ENCODE measurements at regions not wholly inside any gene's neighbourhood (a gene's known extent, or its start where the extent isn't known, plus 50 kb on each side); places are given as distances from the start of the nearest gene placed in this dataset.

- no peak for DNase-seq
- in situ Hi-C loops (cut with MboI; ENCODE audit: low pct_unique_long_range_greater_than_20kb, low sequenced_read_pairs) = no loop called here
Observed at GRCh38 chr20:57787151-57787989, 77.6 kb upstream of the PMEPA1 start.

DNA sequence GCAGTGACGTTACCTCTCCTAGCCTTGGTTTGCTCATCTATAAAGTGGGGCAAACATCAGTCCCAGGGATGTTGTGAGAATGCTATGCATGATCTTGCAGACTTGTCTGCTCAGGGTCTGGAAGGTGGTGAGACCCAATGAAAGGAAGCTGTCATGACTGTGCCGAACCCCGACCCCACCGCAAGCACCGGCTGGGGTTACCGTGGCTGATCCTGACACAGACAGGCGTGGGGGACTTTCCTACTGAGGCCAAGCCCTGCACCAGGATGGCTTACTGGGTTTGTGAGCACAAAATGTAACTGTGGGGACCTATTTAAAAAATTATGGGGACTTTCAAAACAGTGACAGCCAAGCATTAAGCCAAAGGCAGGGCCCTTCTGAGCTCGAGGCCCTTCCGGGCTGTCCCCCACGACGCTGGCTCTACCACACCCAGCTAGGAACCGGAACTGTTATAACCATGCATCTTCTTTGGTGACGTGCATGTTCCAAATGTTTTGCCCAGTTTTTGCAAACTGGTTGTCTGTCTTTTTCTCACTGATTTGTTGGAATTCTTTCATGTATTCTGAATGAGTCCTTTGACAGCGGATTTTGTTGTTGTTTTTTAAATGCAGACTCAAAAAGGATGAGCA lies 76.6 kb upstream of the PMEPA1 start:
- in situ Hi-C loops (cut with MboI; ENCODE audit: low pct_unique_long_range_greater_than_20kb, low sequenced_read_pairs) = no loop called here

GRCh38 chr20:57785720-57786119 lies 75.9 kb upstream of the PMEPA1 start:
- DNase-seq = no peak
- in situ Hi-C loops (cut with MboI; ENCODE audit: low pct_unique_long_range_greater_than_20kb, low sequenced_read_pairs) = no loop called here

More for the DNA sequence above, 76.6 kb upstream of the PMEPA1 start:
- DNase-seq = no peak

DNA sequence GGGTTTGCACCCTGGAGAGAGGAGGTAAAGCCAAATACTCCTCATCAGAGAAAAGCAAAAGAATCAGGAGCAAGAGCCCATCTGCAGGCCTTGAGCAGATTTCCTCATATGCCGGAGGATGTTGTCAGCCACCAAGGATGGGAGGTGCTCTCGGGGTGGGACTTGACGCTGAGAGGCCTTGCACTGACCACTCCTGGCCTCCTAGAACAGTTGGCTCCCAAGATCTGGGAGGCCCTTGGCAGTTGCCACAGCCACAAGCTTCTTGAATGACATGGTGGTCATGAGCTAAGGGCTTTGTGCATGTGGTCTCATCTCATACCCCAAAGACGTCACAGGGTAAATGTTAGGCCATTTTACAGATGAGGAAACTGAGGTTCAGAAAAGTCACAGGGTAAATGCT lies 75.2 kb upstream of the PMEPA1 start:
- in situ Hi-C loops (cut with MboI; ENCODE audit: low pct_unique_long_range_greater_than_20kb, low sequenced_read_pairs) = no loop called here
- DNase-seq = no peak

DNA sequence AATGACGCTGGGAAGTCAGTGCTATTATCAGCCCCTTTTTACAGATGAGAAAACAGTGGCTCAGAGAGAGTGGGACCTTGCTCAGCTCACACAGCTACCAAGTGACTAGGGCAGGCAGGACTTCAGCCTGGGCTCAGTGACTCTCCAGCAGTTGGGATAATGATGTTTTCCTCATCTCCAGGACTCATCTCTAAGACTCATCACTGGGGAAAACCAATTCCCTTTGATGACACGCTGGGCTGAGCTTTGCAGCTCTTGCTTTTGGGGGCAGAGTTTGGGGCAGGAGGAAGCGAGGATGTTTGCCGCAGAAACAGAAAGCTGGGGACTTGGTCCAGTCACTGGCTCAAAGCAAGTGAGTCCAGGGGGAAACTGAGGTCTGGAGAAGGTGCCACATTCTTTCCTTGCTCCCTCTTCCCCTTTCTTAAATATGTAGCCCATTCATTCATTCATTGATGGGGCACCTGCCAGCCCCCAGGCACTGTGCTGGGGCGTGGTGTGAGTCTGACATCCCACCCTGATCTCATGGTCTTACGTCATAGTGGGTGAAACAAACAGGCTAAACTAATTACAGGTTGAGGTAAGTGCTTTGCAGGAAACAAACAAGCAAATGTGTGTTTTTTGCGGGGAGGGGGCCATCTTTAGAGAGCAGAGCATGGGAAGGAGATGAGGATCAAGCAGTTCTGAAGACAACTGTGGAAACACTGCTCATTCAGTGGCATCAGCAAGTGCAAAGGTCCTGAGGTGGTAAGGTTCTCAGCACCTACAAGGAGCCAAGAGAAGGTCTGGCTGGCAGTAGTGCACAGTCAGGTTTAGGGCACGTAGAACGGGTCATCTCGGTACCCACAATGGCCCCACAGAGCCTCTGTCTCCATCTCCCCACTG lies 74.4 kb upstream of the PMEPA1 start:
- in situ Hi-C loops (cut with MboI; ENCODE audit: low pct_unique_long_range_greater_than_20kb, low sequenced_read_pairs) = no loop called here

DNA sequence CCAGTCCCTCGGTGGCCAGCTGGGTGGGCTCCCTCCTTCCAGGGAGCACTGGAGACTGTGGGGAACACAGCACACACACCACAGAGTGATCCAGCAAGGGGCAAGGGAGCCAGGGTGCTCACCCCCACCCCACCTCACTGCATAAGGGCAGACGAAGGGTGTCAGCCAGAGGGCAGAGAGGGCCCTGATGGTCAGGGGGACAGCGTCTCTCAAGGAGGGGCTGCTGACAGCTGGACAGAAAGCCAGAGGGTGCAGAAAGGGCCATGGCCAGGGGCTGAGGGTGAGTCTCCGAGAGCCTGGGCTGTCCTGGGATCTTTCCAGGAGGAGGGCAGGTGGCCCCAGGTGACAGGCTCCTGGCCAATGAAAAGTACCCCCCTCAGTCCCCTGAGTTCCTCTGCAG lies 73.4 kb upstream of the PMEPA1 start:
- in situ Hi-C loops (cut with MboI; ENCODE audit: low pct_unique_long_range_greater_than_20kb, low sequenced_read_pairs) = no loop called here
- DNase-seq = no peak

More for the DNA sequence above, 74.4 kb upstream of the PMEPA1 start:
- no peak for DNase-seq

GRCh38 chr20:57782631-57783041 lies 72.8 kb upstream of the PMEPA1 start:
- in situ Hi-C loops (cut with MboI; ENCODE audit: low pct_unique_long_range_greater_than_20kb, low sequenced_read_pairs) = no loop called here
- DNase-seq = no peak

- in situ Hi-C loops (cut with MboI; ENCODE audit: low pct_unique_long_range_greater_than_20kb, low sequenced_read_pairs) = no loop called here
- no peak for DNase-seq
Observed at GRCh38 chr20:57781901-57782300, 72.1 kb upstream of the PMEPA1 start.

DNA sequence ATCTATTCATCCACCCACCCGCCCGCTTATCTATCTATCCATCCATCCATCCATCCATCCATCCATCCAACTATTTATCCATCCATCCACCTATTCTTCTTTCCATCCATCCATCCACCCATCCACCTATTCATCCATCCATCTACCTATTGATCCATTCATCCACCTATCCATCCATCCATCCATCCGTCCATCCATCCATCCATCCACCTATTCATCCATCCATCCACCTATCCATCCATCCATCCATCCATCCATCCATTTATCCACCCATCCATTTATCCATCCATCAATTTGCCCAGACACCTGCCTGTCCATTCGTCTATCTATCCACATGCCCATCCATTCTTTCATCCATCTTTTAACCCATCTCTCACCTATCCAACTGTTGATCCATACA lies 71.1 kb upstream of the PMEPA1 start:
- in situ Hi-C loops (cut with MboI; ENCODE audit: low pct_unique_long_range_greater_than_20kb, low sequenced_read_pairs) = no loop called here
- DNase-seq = no peak

GRCh38 chr20:57780398-57780797 lies 70.6 kb upstream of the PMEPA1 start:
- in situ Hi-C loops (cut with MboI; ENCODE audit: low pct_unique_long_range_greater_than_20kb, low sequenced_read_pairs) = no loop called here
- DNase-seq = no peak

DNA sequence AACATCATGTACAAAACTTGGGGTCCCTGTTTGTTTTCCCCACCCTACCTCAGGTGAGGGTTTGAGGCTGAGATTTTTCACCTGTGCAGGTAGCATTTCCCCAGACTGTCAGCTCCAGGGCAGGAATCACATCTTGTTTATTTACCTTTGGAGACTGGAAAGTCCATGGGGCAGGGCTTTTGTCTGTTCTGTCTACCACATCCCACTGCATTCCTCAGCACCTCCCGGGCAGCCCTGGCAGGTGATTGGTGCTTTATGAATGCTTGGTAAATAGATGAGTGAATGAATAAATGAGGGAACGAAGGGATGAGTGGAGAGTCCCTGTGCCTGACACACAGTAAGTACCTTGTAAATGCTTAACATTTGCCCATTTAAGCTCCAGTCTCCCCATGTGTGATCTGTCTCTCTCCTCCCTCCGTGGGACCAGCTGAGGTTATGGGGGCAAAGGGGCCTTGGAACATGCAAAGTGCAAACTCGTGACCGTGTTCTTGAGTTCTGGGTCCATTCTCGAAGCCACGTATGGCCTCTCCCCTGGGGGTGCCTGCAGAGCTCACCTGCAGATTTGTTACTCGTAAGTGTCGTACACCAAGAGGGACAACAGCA lies 69.7 kb upstream of the PMEPA1 start:
- in situ Hi-C loops (cut with MboI; ENCODE audit: low pct_unique_long_range_greater_than_20kb, low sequenced_read_pairs) = no loop called here

GRCh38 chr20:57777911-57778310 lies 68.1 kb upstream of the PMEPA1 start:
- no peak for DNase-seq
- in situ Hi-C loops (cut with MboI; ENCODE audit: low pct_unique_long_range_greater_than_20kb, low sequenced_read_pairs) = no loop called here

More for the DNA sequence above, 69.7 kb upstream of the PMEPA1 start:
- no peak for DNase-seq

- in situ Hi-C loops (cut with MboI; ENCODE audit: low pct_unique_long_range_greater_than_20kb, low sequenced_read_pairs) = no loop called here
- no peak for DNase-seq
Observed at GRCh38 chr20:57774951-57775350, 65.1 kb upstream of the PMEPA1 start.

- in situ Hi-C loops (cut with MboI; ENCODE audit: low pct_unique_long_range_greater_than_20kb, low sequenced_read_pairs) = no loop called here
- DNase-seq = no peak
Observed at GRCh38 chr20:57774111-57774880, 64.5 kb upstream of the PMEPA1 start.

DNA sequence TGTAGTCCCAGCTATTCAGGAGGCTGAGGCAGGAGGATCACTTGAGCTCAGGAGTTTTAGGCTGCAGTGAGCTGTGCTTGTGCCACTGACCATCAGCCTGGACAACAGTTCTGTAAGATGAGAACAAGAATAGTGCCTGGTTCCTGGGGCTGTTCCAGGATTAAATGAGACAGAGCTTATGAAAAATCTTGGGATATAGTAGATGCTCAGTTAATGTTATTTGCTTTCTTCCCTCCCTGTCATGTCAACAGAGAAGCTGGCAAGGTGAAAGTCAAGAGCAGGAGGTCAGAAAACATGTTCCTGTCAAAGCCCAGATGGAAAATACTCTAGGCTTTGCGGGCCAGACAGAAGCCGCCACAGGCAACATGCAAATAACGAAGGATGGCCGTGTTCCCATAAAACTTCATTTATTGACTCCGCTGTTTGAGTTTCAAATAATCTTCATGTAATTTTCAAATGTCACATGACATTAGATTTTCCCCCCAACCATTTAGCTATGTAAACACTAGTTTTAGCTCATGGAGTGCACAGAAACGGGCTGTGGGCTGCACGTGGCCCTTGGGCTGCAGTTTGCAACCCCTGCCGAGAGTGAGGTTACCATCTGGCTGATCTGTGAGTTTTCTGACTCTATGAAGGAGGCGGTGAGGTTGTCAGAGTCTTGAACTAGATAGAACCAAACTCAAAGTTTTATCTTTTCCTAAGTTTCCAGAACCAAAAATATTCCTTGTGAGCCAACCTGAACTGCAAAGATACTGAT lies 63.4 kb upstream of the PMEPA1 start:
- in situ Hi-C loops (cut with MboI; ENCODE audit: low pct_unique_long_range_greater_than_20kb, low sequenced_read_pairs) = no loop called here
- DNase-seq = no peak

DNA sequence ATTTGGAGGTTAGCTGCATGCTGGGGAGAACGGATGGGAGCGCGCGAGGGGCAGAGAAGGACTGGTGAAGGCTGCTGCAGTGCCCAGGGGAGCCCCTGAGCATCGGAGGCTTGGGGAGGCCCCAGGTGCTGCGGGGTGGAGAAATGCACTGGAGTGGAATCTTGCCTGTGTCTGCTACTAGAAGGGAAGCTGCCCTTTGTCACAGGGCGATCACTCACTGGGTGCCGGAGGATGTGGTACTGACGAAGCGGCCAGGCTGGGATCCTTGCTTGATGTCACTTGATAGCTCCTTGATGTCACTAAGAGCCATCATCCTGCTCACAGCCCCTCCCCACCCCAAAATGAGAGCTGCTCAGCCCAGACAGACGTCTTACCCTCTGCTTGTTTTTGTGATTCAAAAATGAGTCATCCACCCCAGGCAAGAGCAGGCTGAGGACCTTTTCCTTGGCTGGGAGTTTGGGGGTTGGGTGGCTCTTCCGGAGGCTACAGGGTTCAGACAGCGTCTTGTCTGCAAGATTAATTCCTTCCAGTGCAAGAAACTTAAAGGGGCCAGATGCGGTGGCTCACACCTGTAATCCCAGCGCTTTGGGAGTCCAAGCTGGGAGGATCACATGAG lies 62.6 kb upstream of the PMEPA1 start:
- in situ Hi-C loops (cut with MboI; ENCODE audit: low pct_unique_long_range_greater_than_20kb, low sequenced_read_pairs) = no loop called here
- DNase-seq = no peak

DNA sequence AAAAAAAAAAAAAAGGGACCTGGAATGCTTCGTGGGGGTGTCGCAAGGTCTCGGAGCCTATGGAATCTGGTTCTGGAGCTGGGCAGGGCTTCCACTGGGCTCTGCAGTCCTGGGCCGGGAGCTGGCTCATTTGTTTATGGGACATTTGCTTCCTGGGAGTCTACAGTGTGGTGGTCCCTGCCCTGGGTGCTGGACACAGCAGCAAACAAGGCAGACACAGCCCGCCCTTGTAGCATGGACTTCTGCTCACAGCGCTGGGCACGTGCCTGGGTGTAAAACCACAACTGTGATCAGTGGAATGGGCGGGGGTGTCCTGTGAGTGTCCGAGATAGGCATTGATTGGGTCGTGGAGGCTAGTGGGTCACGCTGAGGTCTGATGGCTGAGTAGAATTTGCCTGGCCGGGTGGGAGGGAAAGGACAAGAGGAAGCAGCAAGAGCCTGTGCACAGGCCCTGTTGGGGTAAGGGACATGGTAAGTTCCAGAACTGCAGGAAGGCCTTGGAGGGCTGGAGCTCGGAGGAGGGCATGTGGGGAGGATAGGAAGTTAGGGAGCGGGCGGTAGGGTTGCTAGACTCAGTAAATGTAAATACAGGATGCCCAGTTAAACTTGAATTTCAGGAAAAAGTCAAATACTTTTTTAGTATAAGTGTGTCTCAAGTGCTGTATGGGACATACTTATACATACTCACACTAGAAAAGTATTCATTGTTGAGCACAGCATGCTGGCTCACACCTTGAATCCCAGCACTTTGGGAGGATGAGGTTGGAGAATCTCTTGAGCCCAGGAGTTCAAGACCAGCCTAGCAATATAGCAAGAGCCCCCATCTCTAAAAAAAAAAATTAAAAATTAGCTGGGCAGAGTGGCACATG lies 61.3 kb upstream of the PMEPA1 start:
- in situ Hi-C loops (cut with MboI; ENCODE audit: low pct_unique_long_range_greater_than_20kb, low sequenced_read_pairs) = no loop called here
- no peak for DNase-seq
